ENCODE measurements at regions not wholly inside any gene's neighbourhood (a gene's known extent, or its start where the extent isn't known, plus 50 kb on each side); places are given as distances from the start of the nearest gene placed in this dataset.

DNA sequence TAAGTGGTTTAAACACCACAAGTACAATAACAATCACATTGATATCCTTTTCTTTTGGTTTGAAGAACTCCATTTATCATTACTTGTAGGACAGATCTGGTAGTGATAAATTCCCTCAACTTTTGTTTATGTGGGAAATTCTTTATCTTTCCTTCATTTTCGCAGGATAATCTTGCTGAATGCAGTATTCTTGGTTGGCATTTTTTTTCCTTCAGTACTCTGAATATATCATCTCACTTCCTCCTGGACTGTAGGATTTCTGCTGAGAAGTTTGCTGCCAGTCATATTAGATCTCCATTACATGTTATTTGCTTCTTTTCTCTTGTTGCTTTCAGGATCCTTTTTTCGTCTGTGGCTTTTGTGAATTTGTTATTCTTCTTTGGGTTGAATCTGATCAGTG, 179.0 kb upstream of the PLET1 start:
- TF ChIP-seq, protein P1, sequence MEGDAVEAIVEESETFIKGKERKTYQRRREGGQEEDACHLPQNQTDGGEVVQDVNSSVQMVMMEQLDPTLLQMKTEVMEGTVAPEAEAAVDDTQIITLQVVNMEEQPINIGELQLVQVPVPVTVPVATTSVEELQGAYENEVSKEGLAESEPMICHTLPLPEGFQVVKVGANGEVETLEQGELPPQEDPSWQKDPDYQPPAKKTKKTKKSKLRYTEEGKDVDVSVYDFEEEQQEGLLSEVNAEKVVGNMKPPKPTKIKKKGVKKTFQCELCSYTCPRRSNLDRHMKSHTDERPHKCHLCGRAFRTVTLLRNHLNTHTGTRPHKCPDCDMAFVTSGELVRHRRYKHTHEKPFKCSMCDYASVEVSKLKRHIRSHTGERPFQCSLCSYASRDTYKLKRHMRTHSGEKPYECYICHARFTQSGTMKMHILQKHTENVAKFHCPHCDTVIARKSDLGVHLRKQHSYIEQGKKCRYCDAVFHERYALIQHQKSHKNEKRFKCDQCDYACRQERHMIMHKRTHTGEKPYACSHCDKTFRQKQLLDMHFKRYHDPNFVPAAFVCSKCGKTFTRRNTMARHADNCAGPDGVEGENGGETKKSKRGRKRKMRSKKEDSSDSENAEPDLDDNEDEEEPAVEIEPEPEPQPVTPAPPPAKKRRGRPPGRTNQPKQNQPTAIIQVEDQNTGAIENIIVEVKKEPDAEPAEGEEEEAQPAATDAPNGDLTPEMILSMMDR (IDR thresholded peaks at IDR 0.05), result no peak
- TF ChIP-seq POLR2A (IDR thresholded peaks at IDR 0.05), result no peak
